Heart left ventricle (tissue), 13 donors: ENCODE measurements at regions not wholly inside any gene's neighbourhood (a gene's known extent, or its start where the extent isn't known, plus 50 kb on each side); places are given as distances from the start of the nearest gene placed in this dataset.

ENCODE experiments used
- CTCF ChIP-seq, 12 donors: fragments of 200-600 bp; sonication (generic) in 4 of 12; IDR thresholded peaks; one replicate each; pipeline versions ENCODE4 v1.5.0 to v1.8.0; 2018 to 2022; ENCODE audit warnings: antibody characterized with exemption in 12 of 12, mild to moderate bottlenecking in 5 of 12
- POLR2A ChIP-seq, 2 donors: fragments of 450-650 bp; IDR thresholded peaks; one replicate each; pipeline ENCODE4 v1.6.1; 2017; ENCODE audit warnings: antibody characterized with exemption in 2 of 2, mild to moderate bottlenecking in 2 of 2, moderate library complexity in 2 of 2
- donor health status: ischemic (EF 13 %, LVEDD 7.1; RV severe dilation, severe dysfunction).
- donor health status: DM: no; HTN: yes; CAD: no.
- donor health status: DM: no; HTN: no; CAD: no.
- donor health status: ischemic (EF 25% LVEDD 6.9; RV normal size, moderate dysfunction).
- donor health status: ischemic (EF 25% LVEDD 5.7; RV mildly dilated, moderate dysfunction).
- donor health status: ischemic (EF 35%, LVEDD 5.7; RV mildly dilated, moderate dysfunction).
- donor health status: nonischemic (EF 11% LVEDD 7.7; RV severe dilation, severe dysfunction).
- donor health status: DM: yes; HTN: yes; CAD: no.
- donor health status: PGD.
- donor health status: ischemic (EF 29% LVEDD 5.4; RV normal size, mild dysfunction).
- donor health status: nonischemic (EF 23%, LVEDD 6.1; RV moderate dilation, normal function).

GRCh38 chr18:46298511-46298910 lies 194.3 kb downstream of the HAUS1 start:
- no peak for TF ChIP-seq CTCF (IDR thresholded peaks at IDR 0.05)
- no peak for TF ChIP-seq POLR2A (IDR thresholded peaks at IDR 0.05)
